WTC11 (cell line): ENCODE measurements at regions not wholly inside any gene's neighbourhood (a gene's known extent, or its start where the extent isn't known, plus 50 kb on each side); places are given as distances from the start of the nearest gene placed in this dataset.

Source experiments
- ATAC-seq: fragments of 200-7000 bp; cut with Tn5 transposase; 2 replicates; pipeline ENCODE4 v1.10.0; 2021; ENCODE audit warnings: mild to moderate bottlenecking, moderate library complexity
- CTCF ChIA-PET: fragments of 300-600 bp; sonication (Branson Sonifier 250); formaldehyde crosslinking; loops from one replicate; lab custom pipeline; 2021; ENCODE audit warnings: antibody characterized with exemption; lab: Charles Lee
- POLR2A ChIA-PET: fragments of 350-600 bp; sonication (Branson Sonifier 250); formaldehyde crosslinking; loops from one replicate; lab custom pipeline; 2021; ENCODE audit warnings: antibody characterized with exemption; lab: Charles Lee
- DNase-seq: peaks from one replicate; pipeline ENCODE4 v3.0.0; 2021; ENCODE audit warnings: low spot score
- H3K27ac Mint-ChIP-seq: 2 replicates; pipeline ENCODE4 v1.8.0; 2021; ENCODE audit warnings: mixed read lengths
- H3K27me3 Mint-ChIP-seq: 2 replicates; pipeline ENCODE4 v1.8.0; 2021; ENCODE audit warnings: low read depth, mild to moderate bottlenecking, moderate library complexity, mixed read lengths
- H3K36me3 Mint-ChIP-seq: 2 replicates; pipeline ENCODE4 v1.8.0; 2021; ENCODE audit warnings: mixed read lengths
- H3K4me1 Mint-ChIP-seq: 2 replicates; pipeline ENCODE4 v1.8.0; 2022; ENCODE audit warnings: mixed read lengths
- H3K4me3 Mint-ChIP-seq: 2 replicates; pipeline ENCODE4 v1.8.0; 2021; ENCODE audit warnings: mild to moderate bottlenecking, moderate library complexity, mixed read lengths
- H3K9me3 Mint-ChIP-seq: 2 replicates; pipeline ENCODE4 v1.8.0; 2021; ENCODE audit warnings: mixed read lengths
- CREB1 ChIP-seq: sonication (generic); formaldehyde crosslinking; IDR thresholded peaks from 2 replicates; pipeline ENCODE4 v1.8.0; 2023; ENCODE audit warnings: mild to moderate bottlenecking, missing genetic modification reagents
- CREM ChIP-seq: sonication (generic); formaldehyde crosslinking; IDR thresholded peaks from 2 replicates; pipeline ENCODE4 v1.8.1; 2022; ENCODE audit warnings: mild to moderate bottlenecking, missing genetic modification reagents, moderate library complexity
- ETV6 ChIP-seq: sonication (generic); formaldehyde crosslinking; IDR thresholded peaks from 2 replicates; pipeline ENCODE4 v1.8.1; 2022; ENCODE audit warnings: mild to moderate bottlenecking, missing genetic modification reagents
- FOXK1 ChIP-seq: sonication (generic); formaldehyde crosslinking; IDR thresholded peaks from 2 replicates; pipeline ENCODE4 v1.8.0; 2022; ENCODE audit warnings: mild to moderate bottlenecking, moderate library complexity, missing genetic modification reagents
- GABPB1 ChIP-seq: sonication (generic); formaldehyde crosslinking; IDR thresholded peaks from 2 replicates; pipeline ENCODE4 v1.8.1; 2023; ENCODE audit warnings: mild to moderate bottlenecking, missing genetic modification reagents
- JAZF1 ChIP-seq: fragments of 250-450 bp; sonication (Bioruptor Pico); IDR thresholded peaks from 2 replicates; pipeline ENCODE4 v1.9.0; 2021; ENCODE audit warnings: moderate library complexity, mild to moderate bottlenecking, inconsistent platforms
- KAT7 ChIP-seq: sonication (generic); formaldehyde crosslinking; IDR thresholded peaks from 2 replicates; pipeline ENCODE4 v1.8.1; 2023; ENCODE audit warnings: missing genetic modification reagents, mild to moderate bottlenecking, borderline replicate concordance
- MYBL2 ChIP-seq: sonication (generic); formaldehyde crosslinking; IDR thresholded peaks from 2 replicates; pipeline ENCODE4 v1.8.1; 2023; ENCODE audit warnings: mild to moderate bottlenecking, moderate library complexity, missing genetic modification reagents
- NR1H2 ChIP-seq: sonication (generic); formaldehyde crosslinking; IDR thresholded peaks from 2 replicates; pipeline ENCODE4 v1.9.0; 2021; ENCODE audit warnings: mild to moderate bottlenecking, moderate library complexity, missing genetic modification reagents
- OVOL2 ChIP-seq: fragments of 250-450 bp; sonication (Bioruptor Pico); IDR thresholded peaks from 2 replicates; pipeline ENCODE4 v1.9.0; 2021; ENCODE audit warnings: mild to moderate bottlenecking, borderline replicate concordance
- PRRX2 ChIP-seq: fragments of 250-450 bp; sonication (Bioruptor Pico); IDR thresholded peaks from 2 replicates; pipeline ENCODE4 v1.8.0; 2021; ENCODE audit warnings: mild to moderate bottlenecking
- SMAD4 ChIP-seq: sonication (generic); formaldehyde crosslinking; IDR thresholded peaks from 2 replicates; pipeline ENCODE4 v1.8.0; 2022; ENCODE audit warnings: mild to moderate bottlenecking, missing genetic modification reagents
- ZBTB21 ChIP-seq: sonication (generic); formaldehyde crosslinking; IDR thresholded peaks from 2 replicates; pipeline ENCODE4 v1.8.1; 2023; ENCODE audit warnings: mild to moderate bottlenecking, missing genetic modification reagents, borderline replicate concordance
- ZNF232 ChIP-seq: sonication (generic); formaldehyde crosslinking; IDR thresholded peaks from 2 replicates; pipeline ENCODE4 v1.8.0; 2022; ENCODE audit warnings: mild to moderate bottlenecking, missing genetic modification reagents
- ZNF671 ChIP-seq: fragments of 250-450 bp; sonication (Bioruptor Pico); IDR thresholded peaks from 2 replicates; pipeline ENCODE4 v1.8.0; 2021; ENCODE audit warnings: mild to moderate bottlenecking
- TF ChIP-seq, protein P1 (sequence below): sonication (generic); formaldehyde crosslinking; IDR thresholded peaks from 2 replicates; pipeline ENCODE4 v1.8.0; 2023; ENCODE audit warnings: missing genetic modification reagents
- TF ChIP-seq, protein P2 (sequence below): sonication (generic); formaldehyde crosslinking; IDR thresholded peaks from 2 replicates; pipeline ENCODE4 v1.8.1; 2022; ENCODE audit warnings: low read depth, missing genetic modification reagents, borderline replicate concordance
- TF ChIP-seq, protein P3 (sequence below): fragments of 250-450 bp; sonication (Bioruptor Pico); IDR thresholded peaks from 2 replicates; pipeline ENCODE4 v1.9.0; 2021; ENCODE audit warnings: mild to moderate bottlenecking, borderline replicate concordance
- TF ChIP-seq, protein P4 (sequence below): sonication (generic); formaldehyde crosslinking; IDR thresholded peaks from 2 replicates; pipeline ENCODE4 v1.8.1; 2023; ENCODE audit warnings: mild to moderate bottlenecking, missing genetic modification reagents, moderate library complexity
- TF ChIP-seq, protein P5 (sequence below): sonication (generic); formaldehyde crosslinking; IDR thresholded peaks from 2 replicates; pipeline ENCODE4 v1.8.0; 2022; ENCODE audit warnings: mild to moderate bottlenecking, missing genetic modification reagents
- TF ChIP-seq, protein P6 (sequence below): sonication (generic); formaldehyde crosslinking; IDR thresholded peaks from 2 replicates; pipeline ENCODE4 v1.8.1; 2022; ENCODE audit warnings: mild to moderate bottlenecking, missing genetic modification reagents, moderate library complexity, borderline replicate concordance
- TF ChIP-seq, protein P7 (sequence below): sonication (generic); formaldehyde crosslinking; IDR thresholded peaks from 2 replicates; pipeline ENCODE4 v1.8.0; 2022; ENCODE audit warnings: mild to moderate bottlenecking, missing genetic modification reagents
- TF ChIP-seq, protein P8 (sequence below): fragments of 250-450 bp; sonication (Bioruptor Pico); IDR thresholded peaks from 2 replicates; pipeline ENCODE4 v2.1.2; 2022; ENCODE audit warnings: mild to moderate bottlenecking, moderate library complexity

DNA sequence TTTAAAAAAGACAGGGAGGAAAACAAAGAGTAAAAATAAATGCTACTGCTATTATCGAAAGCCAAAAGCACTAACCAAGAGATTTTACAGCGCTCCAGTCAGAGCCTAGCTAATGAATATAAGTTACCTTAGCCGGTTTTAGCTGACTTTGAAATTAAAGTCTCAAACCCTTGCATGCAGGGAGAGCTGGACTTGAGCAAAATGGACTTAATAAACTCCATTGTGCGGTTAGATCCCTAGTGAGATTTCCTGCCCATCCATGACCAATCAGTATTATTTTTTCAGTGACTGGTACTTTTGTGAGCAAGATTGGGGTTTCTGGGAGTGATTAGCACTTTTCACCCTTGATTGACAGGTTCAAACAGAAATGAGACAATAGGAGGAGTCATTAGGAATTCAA, 333.4 kb upstream of the ADGRL2 start:
- TF ChIP-seq ZNF232 (no peak), MYBL2 (CRISPR knock-in tag) (no peak), CREB1 (no peak), GABPB1 (CRISPR knock-in tag) (no peak), JAZF1 (no peak), CREM (CRISPR knock-in tag) (no peak), ZNF671 (CRISPR knock-in tag) (no peak), FOXK1 (CRISPR knock-in tag) (no peak), NR1H2 (CRISPR knock-in tag) (no peak)
- TF ChIP-seq, protein P1, sequence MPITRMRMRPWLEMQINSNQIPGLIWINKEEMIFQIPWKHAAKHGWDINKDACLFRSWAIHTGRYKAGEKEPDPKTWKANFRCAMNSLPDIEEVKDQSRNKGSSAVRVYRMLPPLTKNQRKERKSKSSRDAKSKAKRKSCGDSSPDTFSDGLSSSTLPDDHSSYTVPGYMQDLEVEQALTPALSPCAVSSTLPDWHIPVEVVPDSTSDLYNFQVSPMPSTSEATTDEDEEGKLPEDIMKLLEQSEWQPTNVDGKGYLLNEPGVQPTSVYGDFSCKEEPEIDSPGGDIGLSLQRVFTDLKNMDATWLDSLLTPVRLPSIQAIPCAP (CRISPR knock-in tag), result no peak
- TF ChIP-seq, protein P2, sequence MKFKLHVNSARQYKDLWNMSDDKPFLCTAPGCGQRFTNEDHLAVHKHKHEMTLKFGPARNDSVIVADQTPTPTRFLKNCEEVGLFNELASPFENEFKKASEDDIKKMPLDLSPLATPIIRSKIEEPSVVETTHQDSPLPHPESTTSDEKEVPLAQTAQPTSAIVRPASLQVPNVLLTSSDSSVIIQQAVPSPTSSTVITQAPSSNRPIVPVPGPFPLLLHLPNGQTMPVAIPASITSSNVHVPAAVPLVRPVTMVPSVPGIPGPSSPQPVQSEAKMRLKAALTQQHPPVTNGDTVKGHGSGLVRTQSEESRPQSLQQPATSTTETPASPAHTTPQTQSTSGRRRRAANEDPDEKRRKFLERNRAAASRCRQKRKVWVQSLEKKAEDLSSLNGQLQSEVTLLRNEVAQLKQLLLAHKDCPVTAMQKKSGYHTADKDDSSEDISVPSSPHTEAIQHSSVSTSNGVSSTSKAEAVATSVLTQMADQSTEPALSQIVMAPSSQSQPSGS (CRISPR knock-in tag), result no peak
- POLR2A ChIA-PET, result no interaction called here
- Mint-ChIP-seq H3K4me3 (no peak overlapping the region), H3K27me3 (no peaks in the 10 kb centered on the region), H3K27ac (no peak overlapping the region), H3K4me1 (peaks cover 18% of the 10 kb centered on the region), H3K36me3 (no peaks in the 10 kb centered on the region), H3K9me3 (no peaks in the 10 kb centered on the region)
- CTCF ChIA-PET, result interaction anchor here (1.0 kb wide), 1 partner anchor 53 kb away, joined by 3 read pairs; no protein-coding TSS in a partner anchor
- DNase-seq (no peak), ATAC-seq (no peak)

DNA sequence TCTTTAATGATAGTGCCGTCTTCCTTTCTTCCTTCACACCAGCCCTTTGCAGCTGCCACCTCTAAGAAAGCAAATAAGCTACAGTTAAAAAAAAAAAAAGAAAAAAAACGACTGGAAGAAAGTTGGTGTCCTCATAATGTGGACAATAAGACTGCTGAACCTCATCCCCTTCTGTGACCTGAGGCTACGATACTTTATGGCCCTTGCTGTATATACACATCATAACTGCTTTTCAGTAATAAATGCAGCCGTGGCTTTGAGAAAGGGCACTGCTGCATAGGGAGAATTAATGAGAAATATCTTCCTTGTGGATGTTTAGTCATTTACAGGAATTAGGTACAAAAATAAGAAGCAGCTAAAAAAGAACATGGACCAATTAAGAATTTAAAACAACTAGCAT, 333.8 kb upstream of the ADGRL2 start:
- H3K9me3 Mint-ChIP-seq, result peaks cover 2% of the 10 kb centered on the region; the same call in 1 of the 2 replicates
- no peak overlapping the region for H3K27ac Mint-ChIP-seq
- ChIA-PET POLR2A (interaction anchor here (0.6 kb wide), 1 partner anchor 58 kb away, joined by 3 read pairs; no protein-coding TSS in a partner anchor), CTCF (interaction anchor here (1.0 kb wide), 1 partner anchor 53 kb away, joined by 3 read pairs; no protein-coding TSS in a partner anchor)
- H3K4me3 Mint-ChIP-seq, result no peak overlapping the region
- no peak for DNase-seq
- no peak for ATAC-seq
- H3K4me1 Mint-ChIP-seq, result peaks cover 17% of the 10 kb centered on the region
- no peaks in the 10 kb centered on the region for H3K27me3 Mint-ChIP-seq
- no peaks in the 10 kb centered on the region for H3K36me3 Mint-ChIP-seq
- TF ChIP-seq ZBTB21 (CRISPR knock-in tag) (no peak), KAT7 (CRISPR knock-in tag) (no peak), PRRX2 (no peak), ETV6 (CRISPR knock-in tag) (no peak), SMAD4 (no peak), OVOL2 (CRISPR knock-in tag) (no peak)
- TF ChIP-seq, protein P3, sequence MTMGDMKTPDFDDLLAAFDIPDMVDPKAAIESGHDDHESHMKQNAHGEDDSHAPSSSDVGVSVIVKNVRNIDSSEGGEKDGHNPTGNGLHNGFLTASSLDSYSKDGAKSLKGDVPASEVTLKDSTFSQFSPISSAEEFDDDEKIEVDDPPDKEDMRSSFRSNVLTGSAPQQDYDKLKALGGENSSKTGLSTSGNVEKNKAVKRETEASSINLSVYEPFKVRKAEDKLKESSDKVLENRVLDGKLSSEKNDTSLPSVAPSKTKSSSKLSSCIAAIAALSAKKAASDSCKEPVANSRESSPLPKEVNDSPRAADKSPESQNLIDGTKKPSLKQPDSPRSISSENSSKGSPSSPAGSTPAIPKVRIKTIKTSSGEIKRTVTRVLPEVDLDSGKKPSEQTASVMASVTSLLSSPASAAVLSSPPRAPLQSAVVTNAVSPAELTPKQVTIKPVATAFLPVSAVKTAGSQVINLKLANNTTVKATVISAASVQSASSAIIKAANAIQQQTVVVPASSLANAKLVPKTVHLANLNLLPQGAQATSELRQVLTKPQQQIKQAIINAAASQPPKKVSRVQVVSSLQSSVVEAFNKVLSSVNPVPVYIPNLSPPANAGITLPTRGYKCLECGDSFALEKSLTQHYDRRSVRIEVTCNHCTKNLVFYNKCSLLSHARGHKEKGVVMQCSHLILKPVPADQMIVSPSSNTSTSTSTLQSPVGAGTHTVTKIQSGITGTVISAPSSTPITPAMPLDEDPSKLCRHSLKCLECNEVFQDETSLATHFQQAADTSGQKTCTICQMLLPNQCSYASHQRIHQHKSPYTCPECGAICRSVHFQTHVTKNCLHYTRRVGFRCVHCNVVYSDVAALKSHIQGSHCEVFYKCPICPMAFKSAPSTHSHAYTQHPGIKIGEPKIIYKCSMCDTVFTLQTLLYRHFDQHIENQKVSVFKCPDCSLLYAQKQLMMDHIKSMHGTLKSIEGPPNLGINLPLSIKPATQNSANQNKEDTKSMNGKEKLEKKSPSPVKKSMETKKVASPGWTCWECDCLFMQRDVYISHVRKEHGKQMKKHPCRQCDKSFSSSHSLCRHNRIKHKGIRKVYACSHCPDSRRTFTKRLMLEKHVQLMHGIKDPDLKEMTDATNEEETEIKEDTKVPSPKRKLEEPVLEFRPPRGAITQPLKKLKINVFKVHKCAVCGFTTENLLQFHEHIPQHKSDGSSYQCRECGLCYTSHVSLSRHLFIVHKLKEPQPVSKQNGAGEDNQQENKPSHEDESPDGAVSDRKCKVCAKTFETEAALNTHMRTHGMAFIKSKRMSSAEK (CRISPR knock-in tag), result no peak
- TF ChIP-seq, protein P4, sequence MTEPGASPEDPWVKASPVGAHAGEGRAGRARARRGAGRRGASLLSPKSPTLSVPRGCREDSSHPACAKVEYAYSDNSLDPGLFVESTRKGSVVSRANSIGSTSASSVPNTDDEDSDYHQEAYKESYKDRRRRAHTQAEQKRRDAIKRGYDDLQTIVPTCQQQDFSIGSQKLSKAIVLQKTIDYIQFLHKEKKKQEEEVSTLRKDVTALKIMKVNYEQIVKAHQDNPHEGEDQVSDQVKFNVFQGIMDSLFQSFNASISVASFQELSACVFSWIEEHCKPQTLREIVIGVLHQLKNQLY (CRISPR knock-in tag), result no peak
- TF ChIP-seq, protein P5, sequence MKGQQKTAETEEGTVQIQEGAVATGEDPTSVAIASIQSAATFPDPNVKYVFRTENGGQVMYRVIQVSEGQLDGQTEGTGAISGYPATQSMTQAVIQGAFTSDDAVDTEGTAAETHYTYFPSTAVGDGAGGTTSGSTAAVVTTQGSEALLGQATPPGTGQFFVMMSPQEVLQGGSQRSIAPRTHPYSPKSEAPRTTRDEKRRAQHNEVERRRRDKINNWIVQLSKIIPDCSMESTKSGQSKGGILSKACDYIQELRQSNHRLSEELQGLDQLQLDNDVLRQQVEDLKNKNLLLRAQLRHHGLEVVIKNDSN, result no peak
- TF ChIP-seq, protein P6, sequence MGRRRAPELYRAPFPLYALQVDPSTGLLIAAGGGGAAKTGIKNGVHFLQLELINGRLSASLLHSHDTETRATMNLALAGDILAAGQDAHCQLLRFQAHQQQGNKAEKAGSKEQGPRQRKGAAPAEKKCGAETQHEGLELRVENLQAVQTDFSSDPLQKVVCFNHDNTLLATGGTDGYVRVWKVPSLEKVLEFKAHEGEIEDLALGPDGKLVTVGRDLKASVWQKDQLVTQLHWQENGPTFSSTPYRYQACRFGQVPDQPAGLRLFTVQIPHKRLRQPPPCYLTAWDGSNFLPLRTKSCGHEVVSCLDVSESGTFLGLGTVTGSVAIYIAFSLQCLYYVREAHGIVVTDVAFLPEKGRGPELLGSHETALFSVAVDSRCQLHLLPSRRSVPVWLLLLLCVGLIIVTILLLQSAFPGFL (CRISPR knock-in tag), result no peak
- TF ChIP-seq, protein P7, sequence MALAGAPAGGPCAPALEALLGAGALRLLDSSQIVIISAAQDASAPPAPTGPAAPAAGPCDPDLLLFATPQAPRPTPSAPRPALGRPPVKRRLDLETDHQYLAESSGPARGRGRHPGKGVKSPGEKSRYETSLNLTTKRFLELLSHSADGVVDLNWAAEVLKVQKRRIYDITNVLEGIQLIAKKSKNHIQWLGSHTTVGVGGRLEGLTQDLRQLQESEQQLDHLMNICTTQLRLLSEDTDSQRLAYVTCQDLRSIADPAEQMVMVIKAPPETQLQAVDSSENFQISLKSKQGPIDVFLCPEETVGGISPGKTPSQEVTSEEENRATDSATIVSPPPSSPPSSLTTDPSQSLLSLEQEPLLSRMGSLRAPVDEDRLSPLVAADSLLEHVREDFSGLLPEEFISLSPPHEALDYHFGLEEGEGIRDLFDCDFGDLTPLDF (CRISPR knock-in tag), result no peak
- TF ChIP-seq, protein P8, sequence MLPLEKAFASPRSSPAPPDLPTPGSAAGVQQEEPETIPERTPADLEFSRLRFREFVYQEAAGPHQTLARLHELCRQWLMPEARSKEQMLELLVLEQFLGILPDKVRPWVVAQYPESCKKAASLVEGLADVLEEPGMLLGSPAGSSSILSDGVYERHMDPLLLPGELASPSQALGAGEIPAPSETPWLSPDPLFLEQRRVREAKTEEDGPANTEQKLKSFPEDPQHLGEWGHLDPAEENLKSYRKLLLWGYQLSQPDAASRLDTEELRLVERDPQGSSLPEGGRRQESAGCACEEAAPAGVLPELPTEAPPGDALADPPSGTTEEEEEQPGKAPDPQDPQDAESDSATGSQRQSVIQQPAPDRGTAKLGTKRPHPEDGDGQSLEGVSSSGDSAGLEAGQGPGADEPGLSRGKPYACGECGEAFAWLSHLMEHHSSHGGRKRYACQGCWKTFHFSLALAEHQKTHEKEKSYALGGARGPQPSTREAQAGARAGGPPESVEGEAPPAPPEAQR (CRISPR knock-in tag), result no peak
- TF ChIP-seq, protein P2 (CRISPR knock-in tag), result no peak
